A673 (cell line): ENCODE measurements at regions not wholly inside any gene's neighbourhood (a gene's known extent, or its start where the extent isn't known, plus 50 kb on each side); places are given as distances from the start of the nearest gene placed in this dataset.

ENCODE experiments used
- EZH2 ChIP-seq: fragments of 200-600 bp; sonication (generic); IDR thresholded peaks from 2 replicates; pipeline ENCODE4 v1.6.1; 2017; ENCODE audit warnings: borderline replicate concordance, low read depth, mild to moderate bottlenecking, mixed read lengths, antibody characterized with exemption, low read length; ENCODE audit not compliant: poor library complexity, severe bottlenecking
- TF ChIP-seq, protein P1 (sequence below): fragments of 300-800, 200-600 bp; sonication (generic); conservative IDR thresholded peaks from 2 replicates; pipeline ENCODE4 v1.5.1; 2017; ENCODE audit warnings: low read depth, mild to moderate bottlenecking, antibody characterized with exemption, low read length, moderate library complexity, mixed read lengths

DNA sequence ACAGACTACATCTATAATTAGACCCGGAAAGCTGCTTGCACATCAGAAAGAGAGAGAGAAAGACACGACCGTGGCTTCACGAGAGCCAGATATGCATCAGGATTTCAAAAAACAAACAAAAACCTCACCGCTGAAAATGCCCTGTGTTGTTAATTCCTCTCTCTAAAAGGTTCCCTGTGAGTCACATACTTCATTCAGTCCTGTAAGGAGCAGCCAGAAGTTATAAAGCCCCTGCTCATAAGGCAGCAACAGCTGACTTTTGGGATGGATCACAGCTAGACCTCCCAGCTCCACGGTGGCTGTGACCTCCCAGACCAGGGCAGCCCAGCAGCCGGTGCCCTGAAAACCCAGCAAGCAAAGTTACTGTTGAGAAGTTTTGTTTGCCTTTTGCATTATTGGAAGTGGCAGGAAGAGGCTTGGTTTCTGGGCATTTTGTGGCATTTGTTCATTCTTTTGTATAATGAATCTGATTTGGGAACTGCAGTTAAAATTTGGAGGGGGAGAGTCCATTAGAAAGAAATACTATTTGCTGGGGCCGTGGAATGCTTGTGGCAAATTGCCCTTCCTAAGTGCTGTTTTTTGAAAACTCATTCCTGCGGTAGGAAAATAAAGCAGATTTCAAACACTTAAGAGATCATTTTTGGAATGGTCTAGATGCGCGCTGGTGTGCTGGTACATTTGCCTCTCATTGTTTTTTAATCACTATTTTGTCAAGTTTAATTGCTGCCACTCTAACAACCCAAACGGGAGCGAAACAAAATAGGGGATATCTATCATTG, 520.4 kb downstream of the BCOR start:
- TF ChIP-seq, protein P1, sequence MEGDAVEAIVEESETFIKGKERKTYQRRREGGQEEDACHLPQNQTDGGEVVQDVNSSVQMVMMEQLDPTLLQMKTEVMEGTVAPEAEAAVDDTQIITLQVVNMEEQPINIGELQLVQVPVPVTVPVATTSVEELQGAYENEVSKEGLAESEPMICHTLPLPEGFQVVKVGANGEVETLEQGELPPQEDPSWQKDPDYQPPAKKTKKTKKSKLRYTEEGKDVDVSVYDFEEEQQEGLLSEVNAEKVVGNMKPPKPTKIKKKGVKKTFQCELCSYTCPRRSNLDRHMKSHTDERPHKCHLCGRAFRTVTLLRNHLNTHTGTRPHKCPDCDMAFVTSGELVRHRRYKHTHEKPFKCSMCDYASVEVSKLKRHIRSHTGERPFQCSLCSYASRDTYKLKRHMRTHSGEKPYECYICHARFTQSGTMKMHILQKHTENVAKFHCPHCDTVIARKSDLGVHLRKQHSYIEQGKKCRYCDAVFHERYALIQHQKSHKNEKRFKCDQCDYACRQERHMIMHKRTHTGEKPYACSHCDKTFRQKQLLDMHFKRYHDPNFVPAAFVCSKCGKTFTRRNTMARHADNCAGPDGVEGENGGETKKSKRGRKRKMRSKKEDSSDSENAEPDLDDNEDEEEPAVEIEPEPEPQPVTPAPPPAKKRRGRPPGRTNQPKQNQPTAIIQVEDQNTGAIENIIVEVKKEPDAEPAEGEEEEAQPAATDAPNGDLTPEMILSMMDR: no peak
- TF ChIP-seq EZH2: no peak
